B cell (primary cell): ENCODE measurements at regions not wholly inside any gene's neighbourhood (a gene's known extent, or its start where the extent isn't known, plus 50 kb on each side); places are given as distances from the start of the nearest gene placed in this dataset.

Experiments used
- ATAC-seq: fragments of 200-7000 bp; cut with Tn5 transposase; one replicate; pipeline ENCODE4 v1.10.0; 2021; ENCODE audit warnings: low read depth, mild to moderate bottlenecking, moderate number of reproducible peaks, moderate library complexity
- CTCF ChIA-PET: fragments of 350-600 bp; sonication (Branson Sonifier 250); formaldehyde crosslinking; loops from one replicate; lab custom pipeline; 2021; ENCODE audit warnings: antibody characterized with exemption, inconsistent platforms; lab: Charles Lee
- POLR2A ChIA-PET: fragments of 350-600 bp; sonication (Branson Sonifier 250); formaldehyde crosslinking; loops from one replicate; lab custom pipeline; 2021; ENCODE audit warnings: antibody characterized with exemption; lab: Charles Lee
- DNase-seq: peaks from one replicate; pipeline ENCODE4 v3.0.0; 2013
- H2AFZ ChIP-seq: 2 replicates; pipeline ENCODE4 v1.6.1; 2012; ENCODE audit warnings: mild to moderate bottlenecking, low read depth, low read length; ENCODE audit not compliant: insufficient read depth, poor library complexity, severe bottlenecking
- H3K27ac ChIP-seq, 2 donors: 1 replicate in 1 of 2; 2 replicates in 1 of 2; pipeline ENCODE4 v1.5.1; 2012 to 2013; ENCODE audit warnings: low read length in 2 of 2, mild to moderate bottlenecking in 2 of 2, moderate library complexity in 1 of 2
- H3K27me3 ChIP-seq, 4 experiments: fragments of 200-600 bp in 1 of 4; sonication (generic) in 1 of 4; replicated peaks in 1 of 4; 1 replicate in 2 of 4; 2 replicates in 2 of 4; pipeline versions ENCODE4 v1.6.1 to v1.7.0; 2013 to 2016; ENCODE audit warnings: low read length in 3 of 4, mild to moderate bottlenecking in 2 of 4, mixed read lengths in 1 of 4, moderate library complexity in 1 of 4; ENCODE audit not compliant: insufficient read depth in 4 of 4, control insufficient read depth in 3 of 4; ENCODE audit errors: control extremely low read depth in 1 of 4
- H3K36me3 ChIP-seq, 2 experiments: replicated peaks in 1 of 2; 1 replicate in 1 of 2; 2 replicates in 1 of 2; pipeline versions ENCODE4 v1.6.1 to v1.7.1; 2013; ENCODE audit warnings: low read length in 1 of 2; ENCODE audit not compliant: insufficient read depth in 2 of 2, control insufficient read depth in 1 of 2; ENCODE audit errors: control extremely low read depth in 1 of 2, extremely low read depth in 1 of 2
- H3K4me1 ChIP-seq, 2 donors: fragments of 200-600 bp in 1 of 2; sonication (generic) in 1 of 2; 1 replicate in 1 of 2; 2 replicates in 1 of 2; pipeline versions ENCODE4 v1.5.1 to v1.6.1; 2013 to 2017; ENCODE audit warnings: low read length in 2 of 2; ENCODE audit not compliant: control insufficient read depth in 2 of 2, insufficient read depth in 2 of 2
- H3K4me2 ChIP-seq: replicated peaks from 2 replicates; pipeline ENCODE3; 2012; ENCODE audit warnings: mild to moderate bottlenecking, low read depth, low read length; ENCODE audit not compliant: poor library complexity, severe bottlenecking
- H3K4me3 ChIP-seq, 5 experiments: fragments of 200-600 bp in 1 of 5; sonication (generic) in 1 of 5; 1 replicate in 3 of 5; 2 replicates in 2 of 5; pipeline versions ENCODE4 v1.5.1 to v1.7.0; 2011 to 2016; ENCODE audit warnings: low read length in 4 of 5, mild to moderate bottlenecking in 4 of 5, low read depth in 2 of 5, control low read depth in 1 of 5, moderate library complexity in 1 of 5; ENCODE audit not compliant: insufficient read depth in 1 of 5; ENCODE audit errors: control extremely low read depth in 1 of 5, extremely low read depth in 1 of 5
- H3K79me2 ChIP-seq: fragments of 200-600 bp; sonication (generic); one replicate; pipeline ENCODE4 v1.6.0; 2016; ENCODE audit warnings: low read length; ENCODE audit not compliant: control insufficient read depth, insufficient read depth
- H3K9ac ChIP-seq: fragments of 200-600 bp; sonication (generic); 2 replicates; pipeline ENCODE4 v1.6.1; 2017; ENCODE audit warnings: mild to moderate bottlenecking, low read length, moderate library complexity
- H3K9me3 ChIP-seq, 3 donors: one replicate each; pipeline versions ENCODE4 v1.6.1 to v1.7.1; 2013; ENCODE audit warnings: low read length in 2 of 3; ENCODE audit not compliant: control insufficient read depth in 2 of 3, insufficient read depth in 1 of 3; ENCODE audit errors: control extremely low read depth in 1 of 3
- H4K20me1 ChIP-seq: 2 replicates; pipeline ENCODE4 v1.6.0; 2012; ENCODE audit warnings: mild to moderate bottlenecking, low read length; ENCODE audit not compliant: insufficient read depth, control insufficient read depth, poor library complexity, severe bottlenecking
- H3K27ac Mint-ChIP-seq: one replicate; pipeline ENCODE4 v1.8.0; 2021; ENCODE audit warnings: mixed read lengths
- H3K27me3 Mint-ChIP-seq: one replicate; pipeline ENCODE4 v1.8.0; 2021; ENCODE audit warnings: mixed read lengths
- H3K4me1 Mint-ChIP-seq: one replicate; pipeline ENCODE4 v1.8.0; 2021; ENCODE audit warnings: mixed read lengths
- H3K4me3 Mint-ChIP-seq: one replicate; pipeline ENCODE4 v1.8.0; 2021; ENCODE audit warnings: mixed read lengths
- H3K9me3 Mint-ChIP-seq: one replicate; pipeline ENCODE4 v1.8.0; 2022; ENCODE audit warnings: mixed read lengths; ENCODE audit not compliant: insufficient read depth
- CTCF ChIP-seq: fragments of 200-600 bp; IDR thresholded peaks from one replicate; pipeline ENCODE4 v1.8.0; 2022; ENCODE audit warnings: antibody characterized with exemption, mild to moderate bottlenecking
- EZH2 ChIP-seq: IDR thresholded peaks from 2 replicates; pipeline ENCODE4 v1.6.1; 2012; ENCODE audit warnings: borderline replicate concordance, low read depth, mild to moderate bottlenecking, moderate library complexity, low read length; ENCODE audit not compliant: insufficient read depth, poor library complexity, severe bottlenecking
- WGBS: methylation state at CpG from one replicate; pipeline ENCODE4 v1.1.5; 2013; ENCODE audit warnings: missing lambda C conversion rate; ENCODE audit not compliant: insufficient coverage; 5-methylcytosine and 5-hydroxymethylcytosine counted together
- intact Hi-C: fragments of 100-400 bp; cut with micrococcal nuclease; formaldehyde crosslinking; loops from one replicate; pipeline ENCODE4 v1.10.0; 2022

- H3K4me1 Mint-ChIP-seq, result no peaks in the 10 kb centered on the region
- intact Hi-C loops, result no loop called here
These were observed 125.3 kb upstream of the TMEM132D start for GRCh38 chr12:130029151-130029550.

DNA sequence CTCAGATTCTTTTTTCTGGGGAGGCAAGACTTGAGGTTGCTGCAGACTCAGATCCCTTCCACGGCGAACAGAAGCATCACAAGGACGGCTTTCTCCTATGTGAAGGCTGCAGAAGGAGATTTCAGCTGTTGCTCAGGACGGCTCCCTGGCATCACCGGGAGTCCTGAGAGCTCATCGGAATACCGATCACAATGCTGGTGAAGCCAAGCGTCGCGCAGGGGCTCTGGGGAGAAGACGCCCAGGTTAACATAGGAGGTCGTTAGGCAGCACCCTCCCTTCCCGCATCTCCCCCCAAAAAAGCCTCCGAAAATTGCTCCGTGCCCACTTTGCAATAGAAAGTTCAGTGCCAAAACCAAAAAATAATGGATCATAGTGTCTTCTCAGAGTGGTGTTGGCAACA is 127.2 kb upstream of the TMEM132D start:
- no peak for DNase-seq
- Mint-ChIP-seq H3K9me3 (no peaks in the 10 kb centered on the region), H3K4me1 (no peaks in the 10 kb centered on the region), H3K27ac (no peak overlapping the region), H3K27me3 (peaks cover 6% of the 10 kb centered on the region), H3K4me3 (no peak overlapping the region)
- H3K4me3 ChIP-seq, result no peak overlapping the region
- no peaks in the 10 kb centered on the region for H3K79me2 ChIP-seq
- intact Hi-C loops, result no loop called here
- no peak overlapping the region for H2AFZ ChIP-seq
- no peak for ATAC-seq
- H3K4me2 ChIP-seq, result no peak overlapping the region
- no peaks in the 10 kb centered on the region for H3K9me3 ChIP-seq
- H3K4me1 ChIP-seq, result no peaks in the 10 kb centered on the region
- no peaks in the 10 kb centered on the region for H3K36me3 ChIP-seq
- H3K9ac ChIP-seq, result no peak overlapping the region
- POLR2A ChIA-PET, result no interaction called here
- CTCF ChIA-PET, result interaction anchor here (1.3 to 2.0 kb wide), 2 partner anchors 10 to 18 kb away, joined by 4 to 6 read pairs; no protein-coding TSS in a partner anchor
- no peak overlapping the region for H3K27ac ChIP-seq
- no peaks in the 10 kb centered on the region for H4K20me1 ChIP-seq
- no peaks in the 10 kb centered on the region for H3K27me3 ChIP-seq
- TF ChIP-seq EZH2, result no peak
- no peak for TF ChIP-seq CTCF
- 83% methylated on average over 14 of the region's 15 CpGs for WGBS

More at GRCh38 chr12:130029151-130029550, 125.3 kb upstream of the TMEM132D start:
- TF ChIP-seq CTCF, result no peak
- TF ChIP-seq EZH2, result no peak
- H3K4me1 ChIP-seq, result no peaks in the 10 kb centered on the region
- CTCF ChIA-PET, result no interaction called here
- H4K20me1 ChIP-seq, result no peaks in the 10 kb centered on the region
- peaks cover 2% of the 10 kb centered on the region for H3K27me3 Mint-ChIP-seq
- H3K9ac ChIP-seq, result no peak overlapping the region
- H2AFZ ChIP-seq, result no peak overlapping the region
- H3K36me3 ChIP-seq, result no peaks in the 10 kb centered on the region
- WGBS, result 90% methylated on average over 8 of the region's 13 CpGs
- H3K4me3 ChIP-seq, result no peak overlapping the region
- H3K27me3 ChIP-seq, result no peaks in the 10 kb centered on the region
- no peaks in the 10 kb centered on the region for H3K9me3 ChIP-seq
- H3K4me3 Mint-ChIP-seq, result no peak overlapping the region
- no peak for DNase-seq
- no peaks in the 10 kb centered on the region for H3K9me3 Mint-ChIP-seq
- no peak overlapping the region for H3K27ac Mint-ChIP-seq
- H3K4me2 ChIP-seq, result no peak overlapping the region
- no peaks in the 10 kb centered on the region for H3K79me2 ChIP-seq
- H3K27ac ChIP-seq, result no peak overlapping the region
- POLR2A ChIA-PET, result no interaction called here
- ATAC-seq, result no peak
